ENCODE measurements at regions not wholly inside any gene's neighbourhood (a gene's known extent, or its start where the extent isn't known, plus 50 kb on each side); places are given as distances from the start of the nearest gene placed in this dataset.

DNA sequence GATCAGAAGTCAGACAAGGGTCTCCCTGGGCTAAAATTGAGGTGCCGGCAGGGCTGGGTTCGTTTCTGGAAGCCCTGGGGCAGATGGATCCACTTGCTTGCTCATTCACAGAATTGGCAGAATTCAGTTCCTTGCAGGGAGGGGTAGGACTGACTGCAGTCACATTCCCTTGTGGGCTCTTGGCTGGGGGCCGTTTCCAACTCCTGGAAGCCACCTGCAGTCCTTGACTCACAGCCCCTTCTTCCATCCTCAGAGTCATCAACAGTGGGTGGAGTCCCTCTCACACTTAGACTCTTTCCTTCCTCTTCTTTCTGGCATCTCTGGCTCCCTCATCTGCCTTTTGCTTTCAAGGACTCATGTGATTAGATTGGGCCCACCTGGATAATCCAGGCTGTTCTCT is 54.6 kb upstream of the NANOS1 start:
- TF ChIP-seq, protein P1, sequence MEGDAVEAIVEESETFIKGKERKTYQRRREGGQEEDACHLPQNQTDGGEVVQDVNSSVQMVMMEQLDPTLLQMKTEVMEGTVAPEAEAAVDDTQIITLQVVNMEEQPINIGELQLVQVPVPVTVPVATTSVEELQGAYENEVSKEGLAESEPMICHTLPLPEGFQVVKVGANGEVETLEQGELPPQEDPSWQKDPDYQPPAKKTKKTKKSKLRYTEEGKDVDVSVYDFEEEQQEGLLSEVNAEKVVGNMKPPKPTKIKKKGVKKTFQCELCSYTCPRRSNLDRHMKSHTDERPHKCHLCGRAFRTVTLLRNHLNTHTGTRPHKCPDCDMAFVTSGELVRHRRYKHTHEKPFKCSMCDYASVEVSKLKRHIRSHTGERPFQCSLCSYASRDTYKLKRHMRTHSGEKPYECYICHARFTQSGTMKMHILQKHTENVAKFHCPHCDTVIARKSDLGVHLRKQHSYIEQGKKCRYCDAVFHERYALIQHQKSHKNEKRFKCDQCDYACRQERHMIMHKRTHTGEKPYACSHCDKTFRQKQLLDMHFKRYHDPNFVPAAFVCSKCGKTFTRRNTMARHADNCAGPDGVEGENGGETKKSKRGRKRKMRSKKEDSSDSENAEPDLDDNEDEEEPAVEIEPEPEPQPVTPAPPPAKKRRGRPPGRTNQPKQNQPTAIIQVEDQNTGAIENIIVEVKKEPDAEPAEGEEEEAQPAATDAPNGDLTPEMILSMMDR (IDR thresholded peaks at IDR 0.05; ENCODE audit: control extremely low read depth in 1 of 3, insufficient read depth in 1 of 3, low read depth in 1 of 3, low read length in 3 of 3) = no peak
- TF ChIP-seq YY1 (IDR thresholded peaks at IDR 0.05; ENCODE audit: low read depth, low read length) (no peak), JUND (IDR thresholded peaks at IDR 0.05; ENCODE audit: low read length) (no peak), EP300 (IDR thresholded peaks at IDR 0.05; ENCODE audit: borderline replicate concordance in 1 of 2, low read depth in 2 of 2, low read length in 2 of 2) (no peak), POLR2A (IDR thresholded peaks at IDR 0.05; ENCODE audit: control extremely low read depth in 1 of 2, low read depth in 2 of 2, low read length in 2 of 2) (no peak), RFX5 (IDR thresholded peaks at IDR 0.05; ENCODE audit: borderline replicate concordance, low read depth, low read length) (no peak), TEAD4 (IDR thresholded peaks at IDR 0.05; ENCODE audit: low read depth, low read length) (no peak), JUN (IDR thresholded peaks at IDR 0.05; ENCODE audit: low read depth, low read length) (no peak), TAF1 (IDR thresholded peaks at IDR 0.05; ENCODE audit: low read depth, low read length) (no peak), SIN3A (conservative IDR thresholded peaks at IDR 0.05 in 1 of 2, IDR thresholded peaks at IDR 0.05 in 1 of 2; ENCODE audit: low read depth in 1 of 2, low read length in 2 of 2) (no peak), EZH2 (IDR thresholded peaks at IDR 0.05; ENCODE audit: low read depth, low read length, severe bottlenecking) (no peak), SUZ12 (IDR thresholded peaks at IDR 0.05; ENCODE audit: low read length) (no peak), CREB1 (IDR thresholded peaks at IDR 0.05) (no peak)

Measured in H1 (cell line).